ENCODE measurements at regions not wholly inside any gene's neighbourhood (a gene's known extent, or its start where the extent isn't known, plus 50 kb on each side); places are given as distances from the start of the nearest gene placed in this dataset.
A peak's percentile ranks its signal among the peaks of the same experiment; 100 is the strongest.

DNA sequence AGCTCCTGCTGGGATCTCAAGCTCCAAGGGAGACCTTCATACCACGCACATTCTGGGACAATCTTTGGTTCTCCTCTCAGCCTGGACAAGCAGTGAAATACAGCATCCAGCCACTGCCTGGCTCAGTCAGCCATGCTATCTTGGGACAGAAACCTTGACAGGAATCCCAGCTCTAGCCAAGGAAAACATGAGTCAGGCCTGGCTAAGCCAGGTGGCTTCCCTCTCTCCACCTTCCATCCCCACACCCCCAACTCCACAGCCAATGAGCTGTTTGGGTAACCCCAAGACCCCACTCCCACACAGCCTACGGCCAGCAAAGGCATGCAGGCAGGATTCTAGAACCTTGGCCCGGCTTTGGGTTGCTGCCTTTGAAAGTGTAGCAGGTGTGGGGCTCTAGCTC lies 64.9 kb downstream of the MCFD2 start:
- DNase-seq = no peak

DNA sequence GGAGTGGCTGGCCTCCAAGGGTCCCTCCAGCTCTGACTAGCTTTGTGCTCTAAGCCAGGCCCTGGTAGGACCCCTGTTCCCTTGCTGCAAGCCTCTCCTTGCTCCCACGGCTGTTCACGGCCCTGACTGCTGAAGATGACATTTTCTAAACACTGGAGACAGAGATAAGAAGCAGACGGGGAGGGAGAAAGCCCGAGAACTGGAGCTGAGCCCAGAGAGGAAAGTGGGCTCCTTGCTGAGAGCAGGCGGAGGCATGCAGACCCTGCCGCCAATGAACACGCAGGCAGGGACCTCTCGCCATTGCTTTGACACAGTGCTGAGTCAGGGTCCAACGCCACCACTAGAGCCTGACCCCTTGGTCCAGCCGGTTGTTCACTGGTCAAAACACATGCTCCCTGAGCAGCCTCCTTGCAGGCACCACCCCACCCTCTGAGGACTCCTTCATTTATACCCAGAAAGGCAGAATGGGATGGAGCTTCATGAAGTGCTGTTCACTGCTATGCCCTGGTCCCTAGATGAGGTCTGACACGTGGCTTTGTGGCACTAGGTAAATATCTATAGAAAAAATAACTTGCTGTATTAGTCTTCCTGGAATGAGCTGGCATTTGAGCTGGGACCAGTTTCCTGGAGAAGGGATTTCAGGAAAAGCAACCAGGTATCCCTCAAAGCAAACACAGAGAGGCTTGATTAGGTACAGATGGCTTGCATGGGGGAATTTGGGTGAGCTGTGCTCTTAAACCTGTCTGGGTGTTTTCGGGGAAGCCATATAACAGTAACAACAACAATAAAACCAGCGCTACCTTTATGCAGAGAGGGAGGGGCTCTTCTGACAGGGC lies 65.7 kb downstream of the MCFD2 start:
- no peak for DNase-seq

DNA sequence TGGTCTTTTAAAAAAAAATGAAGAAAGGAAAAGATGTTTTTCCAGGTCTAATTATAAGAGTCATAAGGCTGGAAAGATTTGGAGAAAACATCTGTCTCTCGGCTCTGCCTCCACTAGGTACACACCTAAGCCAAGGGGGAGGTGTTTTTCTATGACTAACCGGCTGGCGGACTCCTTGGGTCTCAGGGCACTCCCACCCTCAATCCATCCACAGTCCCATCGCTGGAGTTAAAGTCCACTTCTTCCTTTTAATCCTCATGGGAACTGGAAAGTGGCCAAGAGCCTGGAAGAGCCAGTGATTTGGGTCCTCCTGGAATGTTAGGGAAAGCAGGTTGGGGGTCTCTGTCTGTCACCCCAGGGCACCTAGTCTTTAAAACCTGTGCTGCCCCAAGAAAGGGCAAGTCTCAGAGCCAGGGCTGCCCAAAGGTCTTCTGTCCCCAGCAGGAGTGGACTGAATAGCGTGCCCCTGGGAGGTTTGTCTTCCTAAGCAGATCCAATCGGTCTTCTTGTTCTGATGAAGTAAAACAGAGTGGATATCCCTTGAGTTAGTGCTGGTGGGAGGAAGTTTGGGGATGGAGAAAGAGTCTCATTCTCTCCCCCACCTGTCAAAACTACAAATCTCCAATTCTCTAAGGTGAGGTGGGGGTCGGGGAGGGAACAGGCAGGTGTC lies 66.4 kb downstream of the MCFD2 start:
- no peak for DNase-seq

DNA sequence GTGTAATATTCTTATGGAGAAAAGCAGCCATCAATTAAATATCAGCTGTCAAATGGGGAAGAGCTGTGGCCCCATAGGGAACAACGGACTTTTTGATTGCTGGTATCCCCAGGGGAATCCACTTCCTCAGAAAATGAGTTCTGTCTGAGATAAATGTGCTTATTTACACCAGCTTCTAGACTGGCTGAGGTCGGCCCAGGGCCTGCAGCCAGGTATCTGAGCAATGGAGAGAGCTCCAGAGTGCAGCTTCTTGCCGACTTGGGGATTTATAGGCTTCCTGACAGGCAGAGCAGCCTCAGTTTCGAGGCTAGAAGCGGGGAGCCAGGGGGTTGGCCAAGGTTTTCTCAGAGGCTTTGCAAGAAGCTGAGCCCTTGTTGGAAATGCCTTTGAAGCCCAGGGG lies 67.2 kb downstream of the MCFD2 start:
- DNase-seq = peak; percentile 23

- DNase-seq = peak; percentile 52
These were observed 67.7 kb downstream of the MCFD2 start for GRCh38 chr2:46847726-46848412.

DNA sequence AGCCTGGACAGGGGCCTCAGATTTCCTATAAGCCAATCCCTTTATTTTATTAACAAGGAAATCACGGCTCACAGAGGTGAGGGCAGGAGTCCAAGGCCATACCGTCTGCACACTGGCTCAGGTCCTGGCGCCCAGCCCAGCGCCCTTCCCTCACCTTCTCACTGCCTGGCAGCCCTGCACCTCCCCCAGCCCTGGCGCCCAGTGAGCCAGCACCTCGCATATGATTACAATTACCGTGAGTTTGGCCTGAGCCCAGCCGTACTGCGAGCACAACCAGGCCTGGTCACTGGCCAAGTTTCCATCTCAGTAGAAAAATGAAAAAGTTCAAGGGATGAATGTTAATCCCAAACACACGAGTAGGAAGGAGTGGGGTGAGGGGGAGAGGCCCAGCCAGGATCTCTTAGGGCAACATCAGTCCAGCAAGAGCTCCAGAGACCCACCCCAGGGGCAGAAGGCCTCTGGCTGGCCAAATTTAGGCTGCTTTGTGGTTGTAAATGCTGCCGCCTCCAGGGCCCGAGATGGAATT lies 68.4 kb downstream of the MCFD2 start:
- no peak for DNase-seq

DNA sequence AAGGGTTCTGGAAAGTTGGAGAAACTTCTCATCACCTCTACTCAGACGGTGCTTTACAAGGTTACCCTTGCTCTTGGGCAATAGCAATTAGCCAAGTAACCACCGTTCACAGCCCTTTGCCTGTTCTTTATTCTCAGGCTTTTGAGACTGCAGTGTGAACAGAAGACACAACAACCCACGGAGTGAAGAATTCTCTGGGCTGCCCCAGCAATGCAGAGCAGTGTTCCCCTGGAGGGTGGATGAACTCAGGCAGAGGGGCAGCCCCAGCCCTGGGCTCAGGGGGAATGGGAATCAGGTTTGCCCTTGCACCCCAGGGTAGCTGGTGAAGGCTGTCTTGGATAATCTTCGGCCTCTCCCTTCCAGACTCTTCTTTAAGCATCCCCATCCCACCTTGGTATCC lies 69.1 kb downstream of the MCFD2 start:
- no peak for DNase-seq

GRCh38 chr2:46845542-46846486 lies 69.8 kb downstream of the MCFD2 start:
- DNase-seq = no peak

- no peak for DNase-seq
These were observed 71.2 kb downstream of the MCFD2 start for GRCh38 chr2:46844443-46844842.

DNA sequence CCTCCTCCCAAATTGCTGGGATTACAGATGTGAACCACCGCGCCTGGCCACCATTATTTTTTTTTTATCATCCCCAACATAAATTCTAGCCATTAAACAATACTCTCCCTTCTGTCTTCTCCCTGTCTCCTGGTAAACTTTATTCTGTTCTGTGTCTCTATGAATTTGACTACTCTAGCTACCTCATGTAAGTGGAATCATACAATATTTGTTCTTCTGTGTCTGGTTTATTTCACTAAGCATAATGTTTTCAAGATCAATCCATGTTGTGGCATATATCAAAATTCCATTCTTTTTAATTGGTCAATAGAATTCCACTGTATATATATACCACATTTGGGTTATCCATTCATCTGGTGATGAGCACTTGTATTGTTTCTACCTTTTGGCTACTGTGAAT lies 71.6 kb downstream of the MCFD2 start:
- DNase-seq = no peak

- DNase-seq = no peak
These were observed 72.3 kb downstream of the MCFD2 start for GRCh38 chr2:46843316-46843715.

GRCh38 chr2:46842876-46843275 lies 72.7 kb downstream of the MCFD2 start:
- DNase-seq = no peak

- DNase-seq = peak; percentile 56
These were observed 74.0 kb downstream of the MCFD2 start for GRCh38 chr2:46841621-46842020.

DNA sequence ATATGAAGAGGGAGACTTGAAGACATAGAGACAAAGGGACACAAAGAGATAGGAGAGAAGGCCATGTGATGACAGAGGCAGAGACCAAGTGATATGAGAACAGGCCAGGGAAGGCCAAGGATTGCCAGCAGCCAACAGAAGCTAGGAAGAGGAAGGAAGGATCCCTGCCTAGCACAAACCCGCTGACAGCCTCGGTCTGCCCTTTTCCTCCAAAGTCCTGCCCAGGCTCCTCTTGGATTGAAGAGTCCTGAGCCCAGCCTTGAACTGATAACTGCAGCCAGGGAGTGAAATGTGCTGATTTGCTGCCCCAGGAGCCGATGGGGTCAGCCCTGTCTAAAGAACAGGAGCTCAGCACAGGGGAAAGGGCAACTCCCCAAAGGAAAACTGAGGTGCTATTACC lies 76.6 kb downstream of the MCFD2 start:
- no peak for DNase-seq

- DNase-seq = no peak
These were observed 77.9 kb downstream of the MCFD2 start for GRCh38 chr2:46837704-46838103.

- no peak for DNase-seq
These were observed 78.5 kb downstream of the MCFD2 start for GRCh38 chr2:46837112-46837454.

- no peak for DNase-seq
These were observed 79.1 kb downstream of the MCFD2 start for GRCh38 chr2:46836295-46837111.

- no peak for DNase-seq
These were observed 80.1 kb downstream of the MCFD2 start for GRCh38 chr2:46835520-46835919.

DNA sequence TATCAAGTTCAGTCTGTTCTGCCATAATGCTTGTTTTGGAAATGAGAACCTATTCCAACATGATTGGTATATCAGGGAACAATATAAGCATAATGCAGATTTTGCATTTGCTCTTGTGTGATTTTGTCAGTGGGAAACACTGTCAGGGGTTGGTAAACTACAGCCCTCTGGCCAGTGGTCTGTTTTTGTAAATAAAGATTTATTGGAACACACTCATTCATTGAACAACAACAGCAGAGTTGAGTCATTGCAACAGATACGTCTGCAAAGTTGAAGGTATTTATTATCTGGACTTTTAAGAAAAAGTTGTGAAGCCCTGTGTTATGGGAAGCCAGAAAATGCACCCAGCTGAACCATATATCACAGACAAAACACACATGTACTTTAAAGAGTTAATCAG lies 83.1 kb downstream of the MCFD2 start:
- no peak for DNase-seq

GRCh38 chr2:46831869-46832265 lies 83.7 kb downstream of the MCFD2 start:
- no peak for DNase-seq

DNA sequence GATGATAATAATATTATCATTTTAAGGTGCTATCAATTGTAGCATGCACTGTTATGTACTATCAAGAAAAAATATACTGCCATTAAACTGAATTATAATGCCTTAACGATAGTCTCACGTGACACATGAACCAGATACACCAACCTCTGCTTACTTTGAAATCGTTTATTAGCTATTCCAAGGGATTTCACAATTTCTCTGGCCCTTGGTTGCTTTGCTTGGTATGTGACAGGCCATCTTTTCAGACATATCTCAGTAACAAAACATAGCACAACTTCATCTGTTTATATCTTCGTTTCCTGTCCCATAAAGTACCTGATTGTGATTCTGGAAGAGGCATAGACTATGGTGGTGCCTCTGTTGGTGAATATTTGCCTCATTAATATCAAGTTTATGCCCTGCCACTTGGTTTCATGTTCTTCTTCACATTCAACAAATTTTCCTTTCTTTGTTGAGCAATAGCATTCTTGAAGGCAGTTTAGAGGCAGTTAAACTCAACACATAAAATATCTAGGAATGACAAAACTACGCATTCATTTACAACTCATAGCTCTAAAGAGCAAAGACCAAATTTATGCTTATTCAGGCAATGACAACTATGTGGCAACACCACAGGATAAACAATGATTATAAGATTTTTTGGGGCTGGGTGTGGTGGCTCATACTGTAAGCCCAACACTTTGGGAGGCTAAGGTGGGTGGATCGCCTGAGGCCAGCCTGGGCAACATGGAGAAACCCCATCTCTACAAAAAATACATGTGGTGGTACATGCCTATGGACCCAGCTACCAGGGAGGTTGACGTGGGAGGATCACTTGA lies 84.3 kb downstream of the MCFD2 start:
- no peak for DNase-seq
